ENCODE measurements at regions not wholly inside any gene's neighbourhood (a gene's known extent, or its start where the extent isn't known, plus 50 kb on each side); places are given as distances from the start of the nearest gene placed in this dataset.

DNA sequence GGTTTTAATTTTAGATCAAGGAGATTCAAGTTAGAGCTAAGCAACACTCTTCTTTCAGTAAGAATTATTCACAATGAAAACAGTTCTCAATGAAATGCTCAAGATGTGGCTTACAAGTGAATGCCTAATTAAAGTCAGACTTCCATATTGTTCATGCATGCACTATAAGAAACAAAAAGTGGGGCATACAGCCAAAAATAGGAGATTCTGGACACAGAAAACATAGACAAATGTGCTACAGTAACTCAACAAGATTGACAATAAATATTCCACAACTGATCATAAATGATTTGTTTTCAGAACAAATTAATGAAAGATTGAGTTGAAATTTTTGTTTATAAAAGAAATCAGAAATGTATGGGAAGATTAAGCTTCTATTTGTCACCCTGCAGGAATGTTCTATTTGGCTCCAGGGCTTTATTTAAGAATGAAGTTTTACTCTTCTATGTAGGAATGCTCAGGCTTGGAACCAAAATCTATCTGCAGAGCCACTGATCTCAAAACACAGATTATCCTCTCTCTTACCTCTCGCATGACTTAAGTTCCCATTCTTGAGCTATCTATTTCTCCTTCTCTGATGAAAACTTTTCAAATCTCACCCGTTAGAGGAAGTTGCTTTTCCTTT, 89.0 kb upstream of the PIP4K2A start:
- TF ChIP-seq, protein P1, sequence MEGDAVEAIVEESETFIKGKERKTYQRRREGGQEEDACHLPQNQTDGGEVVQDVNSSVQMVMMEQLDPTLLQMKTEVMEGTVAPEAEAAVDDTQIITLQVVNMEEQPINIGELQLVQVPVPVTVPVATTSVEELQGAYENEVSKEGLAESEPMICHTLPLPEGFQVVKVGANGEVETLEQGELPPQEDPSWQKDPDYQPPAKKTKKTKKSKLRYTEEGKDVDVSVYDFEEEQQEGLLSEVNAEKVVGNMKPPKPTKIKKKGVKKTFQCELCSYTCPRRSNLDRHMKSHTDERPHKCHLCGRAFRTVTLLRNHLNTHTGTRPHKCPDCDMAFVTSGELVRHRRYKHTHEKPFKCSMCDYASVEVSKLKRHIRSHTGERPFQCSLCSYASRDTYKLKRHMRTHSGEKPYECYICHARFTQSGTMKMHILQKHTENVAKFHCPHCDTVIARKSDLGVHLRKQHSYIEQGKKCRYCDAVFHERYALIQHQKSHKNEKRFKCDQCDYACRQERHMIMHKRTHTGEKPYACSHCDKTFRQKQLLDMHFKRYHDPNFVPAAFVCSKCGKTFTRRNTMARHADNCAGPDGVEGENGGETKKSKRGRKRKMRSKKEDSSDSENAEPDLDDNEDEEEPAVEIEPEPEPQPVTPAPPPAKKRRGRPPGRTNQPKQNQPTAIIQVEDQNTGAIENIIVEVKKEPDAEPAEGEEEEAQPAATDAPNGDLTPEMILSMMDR (IDR thresholded peaks at IDR 0.05), result no peak
- TF ChIP-seq POLR2A (IDR thresholded peaks at IDR 0.05), result no peak
